Loucy (cell line): ENCODE measurements at regions not wholly inside any gene's neighbourhood (a gene's known extent, or its start where the extent isn't known, plus 50 kb on each side); places are given as distances from the start of the nearest gene placed in this dataset.
A peak's percentile ranks its signal among the peaks of the same experiment; 100 is the strongest.

Experiments used
- H2AFZ ChIP-seq: fragments of 200-600 bp; sonication (generic); 2 replicates; pipeline ENCODE4 v1.6.0; 2016; ENCODE audit warnings: antibody characterized with exemption, mild to moderate bottlenecking, low read length, moderate library complexity
- H3F3A ChIP-seq: fragments of 200-600 bp; 2 replicates; pipeline ENCODE4 v1.6.0; 2016; ENCODE audit warnings: antibody characterized with exemption, low read depth, mild to moderate bottlenecking
- H3K27me3 ChIP-seq: fragments of 200-600 bp; sonication (generic); 2 replicates; pipeline ENCODE4 v1.6.1; 2014; ENCODE audit warnings: low read length, mild to moderate bottlenecking; ENCODE audit not compliant: insufficient read depth, poor library complexity, severe bottlenecking
- H3K36me3 ChIP-seq: fragments of 200-600 bp; sonication (generic); 2 replicates; pipeline ENCODE4 v1.6.1; 2016; ENCODE audit warnings: low read length; ENCODE audit not compliant: insufficient read depth
- H3K4me1 ChIP-seq: fragments of 200-600 bp; sonication (generic); 2 replicates; pipeline ENCODE4 v1.5.1; 2014; ENCODE audit warnings: low read length, mild to moderate bottlenecking; ENCODE audit not compliant: insufficient read depth, poor library complexity, severe bottlenecking
- H3K4me2 ChIP-seq: fragments of 200-600 bp; sonication (generic); 2 replicates; pipeline ENCODE4 v1.6.0; 2014; ENCODE audit warnings: antibody characterized with exemption, low read length, low read depth, mild to moderate bottlenecking; ENCODE audit not compliant: poor library complexity, severe bottlenecking
- H3K4me3 ChIP-seq: fragments of 200-600 bp; sonication (generic); 2 replicates; pipeline ENCODE4 v1.5.1; 2014; ENCODE audit warnings: low read length, mild to moderate bottlenecking, mixed read lengths; ENCODE audit not compliant: poor library complexity, severe bottlenecking
- H3K79me2 ChIP-seq: fragments of 200-600 bp; sonication (generic); 2 replicates; pipeline ENCODE4 v1.6.1; 2014; ENCODE audit warnings: low read length; ENCODE audit not compliant: insufficient read depth
- H3K9ac ChIP-seq: fragments of 200-600 bp; sonication (generic); 2 replicates; pipeline ENCODE4 v1.6.0; 2014; ENCODE audit warnings: mild to moderate bottlenecking, low read depth, low read length, moderate library complexity; ENCODE audit not compliant: poor library complexity, severe bottlenecking
- H3K9me2 ChIP-seq: fragments of 200-600 bp; sonication (generic); replicated peaks from 2 replicates; pipeline ENCODE4 v1.6.1; 2016; ENCODE audit warnings: low read depth, low read length, mixed read lengths
- H3K9me3 ChIP-seq: fragments of 200-600 bp; sonication (generic); 2 replicates; pipeline ENCODE4 v1.6.1; 2014; ENCODE audit warnings: mild to moderate bottlenecking, antibody characterized with exemption, low read length, low read depth; ENCODE audit not compliant: insufficient read depth
- H4K20me1 ChIP-seq: fragments of 200-600 bp; sonication (generic); 2 replicates; pipeline ENCODE4 v1.6.0; 2014; ENCODE audit warnings: antibody characterized with exemption, low read length, mild to moderate bottlenecking; ENCODE audit not compliant: insufficient read depth, poor library complexity, severe bottlenecking
- EZH2phosphoT487 ChIP-seq: fragments of 200-600 bp; IDR thresholded peaks from 2 replicates; pipeline ENCODE4 v1.6.1; 2018; ENCODE audit warnings: antibody characterized with exemption, mild to moderate bottlenecking, moderate library complexity, borderline replicate concordance
- TF ChIP-seq, protein P1 (sequence below): fragments of 200-600 bp; sonication (generic); conservative IDR thresholded peaks from 2 replicates; pipeline ENCODE4 v1.5.1; 2014; ENCODE audit warnings: mild to moderate bottlenecking, antibody characterized with exemption, low read length

GRCh38 chr4:156677131-156677531 lies 294.5 kb downstream of the PDGFC start:
- Histone ChIP-seq H3K9me3 (no peaks in the 10 kb centered on the region), H3F3A (no peaks in the 10 kb centered on the region), H3K36me3 (no peaks in the 10 kb centered on the region), H3K4me1 (no peaks in the 10 kb centered on the region), H3K9ac (no peak overlapping the region), H3K9me2 (no peaks in the 10 kb centered on the region), H3K4me3 (no peak overlapping the region), H3K4me2 (no peak overlapping the region), H2AFZ (no peak overlapping the region), H3K79me2 (no peaks in the 10 kb centered on the region), H3K27me3 (no peaks in the 10 kb centered on the region), H4K20me1 (no peaks in the 10 kb centered on the region)
- TF ChIP-seq, protein P1, sequence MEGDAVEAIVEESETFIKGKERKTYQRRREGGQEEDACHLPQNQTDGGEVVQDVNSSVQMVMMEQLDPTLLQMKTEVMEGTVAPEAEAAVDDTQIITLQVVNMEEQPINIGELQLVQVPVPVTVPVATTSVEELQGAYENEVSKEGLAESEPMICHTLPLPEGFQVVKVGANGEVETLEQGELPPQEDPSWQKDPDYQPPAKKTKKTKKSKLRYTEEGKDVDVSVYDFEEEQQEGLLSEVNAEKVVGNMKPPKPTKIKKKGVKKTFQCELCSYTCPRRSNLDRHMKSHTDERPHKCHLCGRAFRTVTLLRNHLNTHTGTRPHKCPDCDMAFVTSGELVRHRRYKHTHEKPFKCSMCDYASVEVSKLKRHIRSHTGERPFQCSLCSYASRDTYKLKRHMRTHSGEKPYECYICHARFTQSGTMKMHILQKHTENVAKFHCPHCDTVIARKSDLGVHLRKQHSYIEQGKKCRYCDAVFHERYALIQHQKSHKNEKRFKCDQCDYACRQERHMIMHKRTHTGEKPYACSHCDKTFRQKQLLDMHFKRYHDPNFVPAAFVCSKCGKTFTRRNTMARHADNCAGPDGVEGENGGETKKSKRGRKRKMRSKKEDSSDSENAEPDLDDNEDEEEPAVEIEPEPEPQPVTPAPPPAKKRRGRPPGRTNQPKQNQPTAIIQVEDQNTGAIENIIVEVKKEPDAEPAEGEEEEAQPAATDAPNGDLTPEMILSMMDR, result peak; percentile 52
- no peak for TF ChIP-seq EZH2phosphoT487

- Histone ChIP-seq H2AFZ (no peak overlapping the region), H3K79me2 (no peaks in the 10 kb centered on the region), H3K4me2 (no peak overlapping the region)
These were observed 295.3 kb downstream of the PDGFC start for GRCh38 chr4:156676116-156676851.

DNA sequence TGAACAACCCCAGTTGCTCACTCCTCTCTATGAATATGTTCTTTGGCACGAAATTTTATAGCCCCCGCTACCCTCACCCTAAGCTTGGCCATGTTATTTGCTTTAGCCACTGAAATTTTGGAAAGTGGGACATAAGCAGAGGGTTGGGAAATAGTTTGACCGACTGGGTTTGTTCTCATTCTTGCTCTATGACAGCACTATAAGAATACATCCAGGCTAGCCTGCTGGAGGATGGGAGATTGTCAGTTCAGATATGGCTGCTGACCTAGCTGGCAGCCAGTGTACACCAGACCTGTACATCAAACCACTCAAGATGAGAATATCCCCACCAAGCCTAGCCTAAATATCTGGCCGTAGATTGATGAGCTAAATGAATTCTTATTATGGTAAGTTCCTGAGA lies 298.1 kb downstream of the PDGFC start:
- H3K4me2 ChIP-seq, result no peak overlapping the region
- no peaks in the 10 kb centered on the region for H3F3A ChIP-seq
- H3K27me3 ChIP-seq, result no peaks in the 10 kb centered on the region
- H3K79me2 ChIP-seq, result no peaks in the 10 kb centered on the region
- H4K20me1 ChIP-seq, result no peaks in the 10 kb centered on the region
- no peak overlapping the region for H3K9ac ChIP-seq
- no peaks in the 10 kb centered on the region for H3K4me1 ChIP-seq
- no peak overlapping the region for H2AFZ ChIP-seq
- no peak overlapping the region for H3K4me3 ChIP-seq
- H3K9me2 ChIP-seq, result no peaks in the 10 kb centered on the region
- TF ChIP-seq, protein P1, result no peak
- no peak for TF ChIP-seq EZH2phosphoT487
- no peaks in the 10 kb centered on the region for H3K36me3 ChIP-seq
- H3K9me3 ChIP-seq, result no peaks in the 10 kb centered on the region

More at GRCh38 chr4:156676116-156676851, 295.3 kb downstream of the PDGFC start:
- Histone ChIP-seq H3K4me3 (no peak overlapping the region), H3K36me3 (no peaks in the 10 kb centered on the region), H3K9me2 (no peaks in the 10 kb centered on the region), H3K4me1 (no peaks in the 10 kb centered on the region), H3K27me3 (no peaks in the 10 kb centered on the region), H3K9ac (no peak overlapping the region), H3F3A (no peaks in the 10 kb centered on the region), H3K9me3 (no peaks in the 10 kb centered on the region), H4K20me1 (no peaks in the 10 kb centered on the region)
- TF ChIP-seq EZH2phosphoT487, result no peak
